ENCODE measurements at regions not wholly inside any gene's neighbourhood (a gene's known extent, or its start where the extent isn't known, plus 50 kb on each side); places are given as distances from the start of the nearest gene placed in this dataset.

DNA sequence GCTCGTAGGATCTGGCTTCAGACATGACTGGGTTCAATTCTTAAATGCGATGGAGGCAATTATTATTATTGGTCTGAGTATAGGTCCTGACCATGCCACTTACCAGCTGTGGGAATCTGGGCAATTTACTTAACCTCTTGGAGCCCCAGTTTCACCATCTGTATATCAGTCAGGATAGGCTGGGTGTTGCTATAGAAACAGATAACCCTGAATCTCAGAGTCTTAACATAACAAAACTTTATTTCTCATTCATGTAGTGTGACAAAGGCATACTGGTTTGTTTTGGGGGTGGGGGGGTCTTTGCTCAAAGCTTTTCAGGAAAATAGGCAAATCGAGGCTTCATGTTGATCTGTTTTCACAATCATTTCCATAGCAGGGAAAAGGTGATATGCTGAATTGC is 199.6 kb upstream of the SRRM4 start:
- TF ChIP-seq, protein P1, sequence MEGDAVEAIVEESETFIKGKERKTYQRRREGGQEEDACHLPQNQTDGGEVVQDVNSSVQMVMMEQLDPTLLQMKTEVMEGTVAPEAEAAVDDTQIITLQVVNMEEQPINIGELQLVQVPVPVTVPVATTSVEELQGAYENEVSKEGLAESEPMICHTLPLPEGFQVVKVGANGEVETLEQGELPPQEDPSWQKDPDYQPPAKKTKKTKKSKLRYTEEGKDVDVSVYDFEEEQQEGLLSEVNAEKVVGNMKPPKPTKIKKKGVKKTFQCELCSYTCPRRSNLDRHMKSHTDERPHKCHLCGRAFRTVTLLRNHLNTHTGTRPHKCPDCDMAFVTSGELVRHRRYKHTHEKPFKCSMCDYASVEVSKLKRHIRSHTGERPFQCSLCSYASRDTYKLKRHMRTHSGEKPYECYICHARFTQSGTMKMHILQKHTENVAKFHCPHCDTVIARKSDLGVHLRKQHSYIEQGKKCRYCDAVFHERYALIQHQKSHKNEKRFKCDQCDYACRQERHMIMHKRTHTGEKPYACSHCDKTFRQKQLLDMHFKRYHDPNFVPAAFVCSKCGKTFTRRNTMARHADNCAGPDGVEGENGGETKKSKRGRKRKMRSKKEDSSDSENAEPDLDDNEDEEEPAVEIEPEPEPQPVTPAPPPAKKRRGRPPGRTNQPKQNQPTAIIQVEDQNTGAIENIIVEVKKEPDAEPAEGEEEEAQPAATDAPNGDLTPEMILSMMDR (IDR thresholded peaks at IDR 0.05): no peak
- TF ChIP-seq POLR2AphosphoS5 (IDR thresholded peaks at IDR 0.05) (no peak), EP300 (IDR thresholded peaks at IDR 0.05) (no peak), POLR2A (IDR thresholded peaks at IDR 0.05) (no peak)
